HEK293 (cell line): ENCODE measurements at regions not wholly inside any gene's neighbourhood (a gene's known extent, or its start where the extent isn't known, plus 50 kb on each side); places are given as distances from the start of the nearest gene placed in this dataset.

ENCODE experiments used
- TF ChIP-seq, protein P1 (sequence below): fragments of 450-650 bp; formaldehyde crosslinking; IDR thresholded peaks from 2 replicates; pipeline ENCODE4 v1.5.1; 2016; ENCODE audit warnings: missing biosample characterization, missing genetic modification characterization
- TF ChIP-seq, protein P2 (sequence below): fragments of 450-650 bp; formaldehyde crosslinking; IDR thresholded peaks from 2 replicates; pipeline ENCODE4 v1.5.1; 2016; ENCODE audit warnings: missing biosample characterization, missing genetic modification characterization

DNA sequence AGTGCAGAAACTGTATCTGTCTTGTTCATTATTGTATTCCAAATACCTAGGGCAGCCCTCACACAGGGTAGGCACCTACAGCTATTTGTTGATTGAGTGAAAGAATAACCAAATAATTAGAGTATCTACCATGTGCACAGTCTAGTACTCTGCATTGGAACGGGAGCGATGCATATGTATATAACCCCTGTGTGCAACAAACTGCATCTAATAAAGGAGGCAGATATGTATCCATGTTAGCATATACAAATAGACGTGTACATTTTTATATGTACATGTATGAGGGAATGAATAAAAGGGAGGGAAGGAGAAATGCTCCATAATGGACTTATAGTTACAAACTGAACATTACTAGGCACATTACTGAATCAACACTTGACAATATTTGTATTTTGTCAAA lies 191.3 kb upstream of the PTPRZ1 start:
- TF ChIP-seq, protein P1, sequence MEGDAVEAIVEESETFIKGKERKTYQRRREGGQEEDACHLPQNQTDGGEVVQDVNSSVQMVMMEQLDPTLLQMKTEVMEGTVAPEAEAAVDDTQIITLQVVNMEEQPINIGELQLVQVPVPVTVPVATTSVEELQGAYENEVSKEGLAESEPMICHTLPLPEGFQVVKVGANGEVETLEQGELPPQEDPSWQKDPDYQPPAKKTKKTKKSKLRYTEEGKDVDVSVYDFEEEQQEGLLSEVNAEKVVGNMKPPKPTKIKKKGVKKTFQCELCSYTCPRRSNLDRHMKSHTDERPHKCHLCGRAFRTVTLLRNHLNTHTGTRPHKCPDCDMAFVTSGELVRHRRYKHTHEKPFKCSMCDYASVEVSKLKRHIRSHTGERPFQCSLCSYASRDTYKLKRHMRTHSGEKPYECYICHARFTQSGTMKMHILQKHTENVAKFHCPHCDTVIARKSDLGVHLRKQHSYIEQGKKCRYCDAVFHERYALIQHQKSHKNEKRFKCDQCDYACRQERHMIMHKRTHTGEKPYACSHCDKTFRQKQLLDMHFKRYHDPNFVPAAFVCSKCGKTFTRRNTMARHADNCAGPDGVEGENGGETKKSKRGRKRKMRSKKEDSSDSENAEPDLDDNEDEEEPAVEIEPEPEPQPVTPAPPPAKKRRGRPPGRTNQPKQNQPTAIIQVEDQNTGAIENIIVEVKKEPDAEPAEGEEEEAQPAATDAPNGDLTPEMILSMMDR (tag by site-specific recombination): no peak
- TF ChIP-seq, protein P2, sequence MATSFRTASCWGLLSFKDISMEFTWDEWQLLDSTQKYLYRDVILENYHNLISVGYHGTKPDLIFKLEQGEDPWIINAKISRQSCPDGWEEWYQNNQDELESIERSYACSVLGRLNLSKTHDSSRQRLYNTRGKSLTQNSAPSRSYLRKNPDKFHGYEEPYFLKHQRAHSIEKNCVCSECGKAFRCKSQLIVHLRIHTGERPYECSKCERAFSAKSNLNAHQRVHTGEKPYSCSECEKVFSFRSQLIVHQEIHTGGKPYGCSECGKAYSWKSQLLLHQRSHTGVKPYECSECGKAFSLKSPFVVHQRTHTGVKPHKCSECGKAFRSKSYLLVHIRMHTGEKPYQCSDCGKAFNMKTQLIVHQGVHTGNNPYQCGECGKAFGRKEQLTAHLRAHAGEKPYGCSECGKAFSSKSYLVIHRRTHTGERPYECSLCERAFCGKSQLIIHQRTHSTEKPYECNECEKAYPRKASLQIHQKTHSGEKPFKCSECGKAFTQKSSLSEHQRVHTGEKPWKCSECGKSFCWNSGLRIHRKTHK (tag by site-specific recombination): no peak
